22Rv1 (cell line): ENCODE measurements at regions not wholly inside any gene's neighbourhood (a gene's known extent, or its start where the extent isn't known, plus 50 kb on each side); places are given as distances from the start of the nearest gene placed in this dataset.

ENCODE experiments used
- ZFX ChIP-seq: fragments of 450-650 bp; IDR thresholded peaks from 2 replicates; pipeline ENCODE4 v1.6.1; 2017; ENCODE audit warnings: antibody characterized with exemption, borderline replicate concordance
- TF ChIP-seq, protein P1 (sequence below): fragments of 450-650 bp; IDR thresholded peaks from 2 replicates; pipeline ENCODE4 v1.5.1; 2017; ENCODE audit warnings: mild to moderate bottlenecking

DNA sequence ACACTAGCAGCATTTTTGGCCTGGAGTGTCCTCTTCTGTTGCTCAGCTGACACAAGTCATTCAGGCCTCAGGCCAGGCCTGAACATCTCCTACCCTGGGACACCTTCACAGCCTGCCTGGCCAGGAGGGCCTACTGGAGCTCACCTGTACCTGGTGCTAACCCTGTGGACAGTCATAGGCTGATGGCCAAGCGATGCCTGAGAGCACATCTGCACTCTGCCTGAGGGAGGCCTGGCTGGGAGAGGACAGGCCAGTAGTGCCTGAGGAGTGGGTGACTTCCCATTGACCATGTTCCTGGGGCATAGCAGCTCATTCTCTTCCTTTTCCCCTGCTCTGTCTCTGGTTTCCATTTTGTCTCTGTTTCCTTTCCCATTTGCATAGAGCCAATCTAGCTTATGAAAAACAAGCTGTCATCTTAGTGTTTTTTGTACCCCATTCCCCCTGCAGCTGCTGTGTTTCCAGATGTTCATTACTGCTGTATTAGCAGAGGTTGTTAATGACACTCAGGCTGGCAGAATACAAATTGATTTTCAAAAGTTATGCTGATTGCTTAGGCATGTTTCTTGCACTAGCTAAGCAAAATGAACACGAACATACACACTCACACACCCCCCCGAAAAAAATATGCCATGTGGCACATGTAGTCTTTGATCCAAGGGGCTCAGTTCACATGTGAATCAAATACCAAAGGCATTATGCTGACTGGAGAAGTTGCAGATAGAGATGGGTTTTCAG is 149.7 kb upstream of the HS6ST1 start:
- TF ChIP-seq, protein P1, sequence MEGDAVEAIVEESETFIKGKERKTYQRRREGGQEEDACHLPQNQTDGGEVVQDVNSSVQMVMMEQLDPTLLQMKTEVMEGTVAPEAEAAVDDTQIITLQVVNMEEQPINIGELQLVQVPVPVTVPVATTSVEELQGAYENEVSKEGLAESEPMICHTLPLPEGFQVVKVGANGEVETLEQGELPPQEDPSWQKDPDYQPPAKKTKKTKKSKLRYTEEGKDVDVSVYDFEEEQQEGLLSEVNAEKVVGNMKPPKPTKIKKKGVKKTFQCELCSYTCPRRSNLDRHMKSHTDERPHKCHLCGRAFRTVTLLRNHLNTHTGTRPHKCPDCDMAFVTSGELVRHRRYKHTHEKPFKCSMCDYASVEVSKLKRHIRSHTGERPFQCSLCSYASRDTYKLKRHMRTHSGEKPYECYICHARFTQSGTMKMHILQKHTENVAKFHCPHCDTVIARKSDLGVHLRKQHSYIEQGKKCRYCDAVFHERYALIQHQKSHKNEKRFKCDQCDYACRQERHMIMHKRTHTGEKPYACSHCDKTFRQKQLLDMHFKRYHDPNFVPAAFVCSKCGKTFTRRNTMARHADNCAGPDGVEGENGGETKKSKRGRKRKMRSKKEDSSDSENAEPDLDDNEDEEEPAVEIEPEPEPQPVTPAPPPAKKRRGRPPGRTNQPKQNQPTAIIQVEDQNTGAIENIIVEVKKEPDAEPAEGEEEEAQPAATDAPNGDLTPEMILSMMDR: no peak
- TF ChIP-seq ZFX: no peak
